Liver (tissue), 8 donors: ENCODE measurements at regions not wholly inside any gene's neighbourhood (a gene's known extent, or its start where the extent isn't known, plus 50 kb on each side); places are given as distances from the start of the nearest gene placed in this dataset.

Source experiments
- DNase-seq: peaks from one replicate; pipeline ENCODE4 v3.0.0-alpha.2; 2017; ENCODE audit warnings: low spot score
- H3K27ac ChIP-seq, 2 donors: one replicate each; pipeline ENCODE4 v1.7.0; 2013; ENCODE audit warnings: inconsistent platforms in 2 of 2, low read length in 2 of 2, control low read depth in 1 of 2, low read depth in 1 of 2, mild to moderate bottlenecking in 1 of 2
- H3K27me3 ChIP-seq, 4 donors: one replicate each; pipeline versions ENCODE4 v1.6.1 to v1.7.0; 2013; ENCODE audit warnings: low read length in 3 of 4, inconsistent platforms in 1 of 4, mild to moderate bottlenecking in 1 of 4, moderate library complexity in 1 of 4; ENCODE audit not compliant: control insufficient read depth in 4 of 4, insufficient read depth in 4 of 4
- H3K36me3 ChIP-seq, 4 donors: one replicate each; pipeline versions ENCODE4 v1.6.1 to v1.7.0; 2013; ENCODE audit warnings: low read length in 3 of 4, mild to moderate bottlenecking in 3 of 4, low read depth in 1 of 4, moderate library complexity in 1 of 4; ENCODE audit not compliant: control insufficient read depth in 4 of 4, insufficient read depth in 3 of 4
- H3K4me1 ChIP-seq, 4 donors: one replicate each; pipeline versions ENCODE4 v1.6.1 to v1.7.0; 2013; ENCODE audit warnings: low read length in 3 of 4, mild to moderate bottlenecking in 3 of 4, moderate library complexity in 1 of 4; ENCODE audit not compliant: control insufficient read depth in 4 of 4, insufficient read depth in 4 of 4
- H3K4me3 ChIP-seq, 3 donors: one replicate each; pipeline versions ENCODE4 v1.6.1 to v1.7.0; 2013; ENCODE audit warnings: low read length in 3 of 3, control low read depth in 1 of 3, low read depth in 1 of 3, mild to moderate bottlenecking in 1 of 3
- H3K9ac ChIP-seq, 2 donors: one replicate each; pipeline ENCODE4 v1.7.0; 2013; ENCODE audit warnings: low read length in 2 of 2, mild to moderate bottlenecking in 2 of 2, moderate library complexity in 2 of 2, control low read depth in 1 of 2, low read depth in 1 of 2
- H3K9me3 ChIP-seq, 4 donors: one replicate each; pipeline versions ENCODE4 v1.6.1 to v1.7.0; 2013; ENCODE audit warnings: low read length in 3 of 4; ENCODE audit not compliant: control insufficient read depth in 4 of 4
- ATF3 ChIP-seq: IDR thresholded peaks from 2 replicates; pipeline ENCODE4 v1.6.1; 2016; ENCODE audit warnings: antibody characterized with exemption
- CTCF ChIP-seq: fragments of 150-350 bp; IDR thresholded peaks from 2 replicates; pipeline ENCODE4 v1.5.1; 2017; ENCODE audit warnings: improper control_type of control experiment, low read depth, low read length; ENCODE audit not compliant: missing input control
- GABPA ChIP-seq, 2 donors: IDR thresholded peaks in 1 of 2; conservative IDR thresholded peaks in 1 of 2; 2 replicates each; pipeline ENCODE4 v1.6.1; 2016; ENCODE audit warnings: antibody characterized with exemption in 2 of 2, mild to moderate bottlenecking in 1 of 2, moderate library complexity in 1 of 2
- HNF4A ChIP-seq, 2 donors: conservative IDR thresholded peaks; 2 replicates each; pipeline ENCODE4 v1.6.1; 2016; ENCODE audit warnings: antibody characterized with exemption in 2 of 2, mild to moderate bottlenecking in 2 of 2
- HNF4G ChIP-seq: IDR thresholded peaks from 2 replicates; pipeline ENCODE4 v1.6.1; 2016; ENCODE audit warnings: antibody characterized with exemption
- JUND ChIP-seq, 2 donors: IDR thresholded peaks; 2 replicates each; pipeline ENCODE4 v1.6.1; 2016; ENCODE audit warnings: antibody characterized with exemption in 2 of 2
- MAX ChIP-seq: IDR thresholded peaks from 2 replicates; pipeline ENCODE4 v1.6.1; 2016; ENCODE audit warnings: antibody characterized with exemption
- NR2F2 ChIP-seq: IDR thresholded peaks from 2 replicates; pipeline ENCODE4 v1.6.1; 2016; ENCODE audit warnings: antibody characterized with exemption
- RAD21 ChIP-seq, 2 donors: IDR thresholded peaks; 2 replicates each; pipeline ENCODE4 v1.6.1; 2016; ENCODE audit warnings: antibody characterized with exemption in 2 of 2, mild to moderate bottlenecking in 2 of 2
- REST ChIP-seq: IDR thresholded peaks from 2 replicates; pipeline ENCODE4 v1.6.1; 2016; ENCODE audit warnings: antibody characterized with exemption, mild to moderate bottlenecking
- RXRA ChIP-seq, 2 donors: IDR thresholded peaks; 2 replicates each; pipeline ENCODE4 v1.6.1; 2017 to 2018; ENCODE audit warnings: antibody characterized with exemption in 2 of 2, mild to moderate bottlenecking in 1 of 2
- TAF1 ChIP-seq: conservative IDR thresholded peaks from 2 replicates; pipeline ENCODE4 v1.6.1; 2016; ENCODE audit warnings: antibody characterized with exemption, mild to moderate bottlenecking
- YY1 ChIP-seq: IDR thresholded peaks from 2 replicates; pipeline ENCODE4 v1.6.1; 2016; ENCODE audit warnings: antibody characterized with exemption, mild to moderate bottlenecking
- ZBTB33 ChIP-seq: IDR thresholded peaks from 2 replicates; pipeline ENCODE4 v1.6.1; 2016; ENCODE audit warnings: antibody characterized with exemption
- WGBS: extraction: QIAGEN DNeasy Blood & Tissue Kit; methylation state at CpG from one replicate; pipeline ENCODE4 v1.1.7; 2013; 5-methylcytosine and 5-hydroxymethylcytosine counted together
- donor health status: healthy.
- donor health status: healthy.
- donor health status: healthy.
- donor health status: healthy.
- donor health status: healthy.

GRCh38 chr19:30629086-30629485, 256.9 kb downstream of the ZNF536 start:
- Histone ChIP-seq H3K9me3 (peaks cover 0 to 2% (median 0%) of the 10 kb centered on the region in 4 donors), H3K27me3 (no peaks in the 10 kb centered on the region), H3K36me3 (no peaks in the 10 kb centered on the region), H3K4me3 (no peak overlapping the region), H3K27ac (no peak overlapping the region), H3K4me1 (no peaks in the 10 kb centered on the region), H3K9ac (no peak overlapping the region)
- TF ChIP-seq ZBTB33, result no peak
- TF ChIP-seq CTCF, result no peak
- TF ChIP-seq RXRA (IDR thresholded peaks at IDR 0.05), result no peak
- no peak for TF ChIP-seq ATF3
- no peak for TF ChIP-seq NR2F2
- TF ChIP-seq GABPA (IDR thresholded peaks at IDR 0.05 in 1 of 2, conservative IDR thresholded peaks at IDR 0.05 in 1 of 2), result no peak
- TF ChIP-seq RAD21 (IDR thresholded peaks at IDR 0.05), result no peak
- TF ChIP-seq YY1, result no peak
- TF ChIP-seq MAX, result no peak
- TF ChIP-seq HNF4G, result no peak
- no peak for TF ChIP-seq JUND (IDR thresholded peaks at IDR 0.05)
- TF ChIP-seq TAF1, result no peak
- no peak for TF ChIP-seq HNF4A (conservative IDR thresholded peaks at IDR 0.05)
- 87% methylated on average over 5 of the region's 5 CpGs for WGBS
- no peak for DNase-seq

- no peak overlapping the region for H3K9ac ChIP-seq
- H3K27me3 ChIP-seq, result no peaks in the 10 kb centered on the region
- no peaks in the 10 kb centered on the region for H3K36me3 ChIP-seq
- TF ChIP-seq RAD21 (IDR thresholded peaks at IDR 0.05), result no peak
- TF ChIP-seq REST, result no peak
- TF ChIP-seq TAF1, result no peak
- no peak for DNase-seq
- H3K4me3 ChIP-seq, result no peak overlapping the region
- H3K4me1 ChIP-seq, result no peaks in the 10 kb centered on the region
- 83% methylated on average over 19 of the region's 19 CpGs for WGBS
- H3K27ac ChIP-seq, result no peak overlapping the region
- peaks cover 0 to 13% (median 3%) of the 10 kb centered on the region in 4 donors for H3K9me3 ChIP-seq
Observed at GRCh38 chr19:30626626-30626966, 254.4 kb downstream of the ZNF536 start.
